Lower leg skin (tissue), 4 donors: ENCODE measurements at regions not wholly inside any gene's neighbourhood (a gene's known extent, or its start where the extent isn't known, plus 50 kb on each side); places are given as distances from the start of the nearest gene placed in this dataset.

Experiments used
- DNase-seq, 2 donors: peaks; one replicate each; pipeline ENCODE4 v3.0.0-alpha.2; 2019; ENCODE audit warnings: low spot score in 2 of 2
- H3K4me3 ChIP-seq: fragments of 200-600 bp; sonication (generic); 2 replicates; pipeline ENCODE4 v1.5.1; 2017; ENCODE audit warnings: mild to moderate bottlenecking, low read depth; ENCODE audit not compliant: poor library complexity, severe bottlenecking
- POLR2A ChIP-seq, 2 donors: fragments of 450-650 bp; IDR thresholded peaks; one replicate each; pipeline ENCODE4 v1.6.1; 2016 to 2017; ENCODE audit warnings: antibody characterized with exemption in 2 of 2, mild to moderate bottlenecking in 1 of 2, moderate library complexity in 1 of 2
- WGBS, 2 donors: methylation state at CpG; one replicate each; pipeline ENCODE4 v1.1.5; 2018; 5-methylcytosine and 5-hydroxymethylcytosine counted together
- intact Hi-C: fragments of 100-400 bp; cut with DNase I; formaldehyde crosslinking; loops from one replicate; pipeline ENCODE4 v1.15.0; 2023; ENCODE audit warnings: low total_unique reads
- TF ChIP-seq, protein P1 (sequence below), 3 donors: fragments of 450-650 bp; IDR thresholded peaks; one replicate each; pipeline ENCODE4 v1.5.1; 2016; ENCODE audit warnings: antibody characterized with exemption in 3 of 3, mild to moderate bottlenecking in 3 of 3, moderate library complexity in 2 of 3

DNA sequence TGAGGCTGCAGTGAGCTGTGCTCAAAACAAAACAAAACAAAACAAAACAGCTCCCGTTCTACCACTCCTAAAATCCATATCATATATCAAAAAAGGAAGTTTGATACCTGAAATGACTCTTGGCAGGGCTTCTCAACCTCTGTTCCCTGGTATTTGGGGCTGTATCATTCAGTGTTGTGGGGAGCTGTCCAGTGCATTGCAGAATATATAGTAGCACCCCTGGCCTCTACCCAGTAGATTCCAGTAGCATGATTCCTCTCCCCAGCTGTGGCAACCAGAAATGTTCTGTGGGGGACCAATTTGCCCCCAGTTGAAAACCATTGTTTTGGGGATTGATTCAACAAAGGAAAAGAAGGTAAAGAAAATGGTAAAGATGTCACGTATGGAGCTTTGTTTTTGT is 238.9 kb downstream of the PRL start:
- intact Hi-C loops: loop anchor here (5.0 kb wide), 1 partner anchor 891 kb away; no protein-coding TSS in a partner anchor
- DNase-seq: no peak
- H3K4me3 ChIP-seq: no peak overlapping the region
- 71 to 90% methylated on average over 2 of the region's 2 CpGs for WGBS, 2 donors
- no peak for TF ChIP-seq POLR2A (IDR thresholded peaks at IDR 0.05)
- TF ChIP-seq, protein P1, sequence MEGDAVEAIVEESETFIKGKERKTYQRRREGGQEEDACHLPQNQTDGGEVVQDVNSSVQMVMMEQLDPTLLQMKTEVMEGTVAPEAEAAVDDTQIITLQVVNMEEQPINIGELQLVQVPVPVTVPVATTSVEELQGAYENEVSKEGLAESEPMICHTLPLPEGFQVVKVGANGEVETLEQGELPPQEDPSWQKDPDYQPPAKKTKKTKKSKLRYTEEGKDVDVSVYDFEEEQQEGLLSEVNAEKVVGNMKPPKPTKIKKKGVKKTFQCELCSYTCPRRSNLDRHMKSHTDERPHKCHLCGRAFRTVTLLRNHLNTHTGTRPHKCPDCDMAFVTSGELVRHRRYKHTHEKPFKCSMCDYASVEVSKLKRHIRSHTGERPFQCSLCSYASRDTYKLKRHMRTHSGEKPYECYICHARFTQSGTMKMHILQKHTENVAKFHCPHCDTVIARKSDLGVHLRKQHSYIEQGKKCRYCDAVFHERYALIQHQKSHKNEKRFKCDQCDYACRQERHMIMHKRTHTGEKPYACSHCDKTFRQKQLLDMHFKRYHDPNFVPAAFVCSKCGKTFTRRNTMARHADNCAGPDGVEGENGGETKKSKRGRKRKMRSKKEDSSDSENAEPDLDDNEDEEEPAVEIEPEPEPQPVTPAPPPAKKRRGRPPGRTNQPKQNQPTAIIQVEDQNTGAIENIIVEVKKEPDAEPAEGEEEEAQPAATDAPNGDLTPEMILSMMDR (IDR thresholded peaks at IDR 0.05): no peak

DNA sequence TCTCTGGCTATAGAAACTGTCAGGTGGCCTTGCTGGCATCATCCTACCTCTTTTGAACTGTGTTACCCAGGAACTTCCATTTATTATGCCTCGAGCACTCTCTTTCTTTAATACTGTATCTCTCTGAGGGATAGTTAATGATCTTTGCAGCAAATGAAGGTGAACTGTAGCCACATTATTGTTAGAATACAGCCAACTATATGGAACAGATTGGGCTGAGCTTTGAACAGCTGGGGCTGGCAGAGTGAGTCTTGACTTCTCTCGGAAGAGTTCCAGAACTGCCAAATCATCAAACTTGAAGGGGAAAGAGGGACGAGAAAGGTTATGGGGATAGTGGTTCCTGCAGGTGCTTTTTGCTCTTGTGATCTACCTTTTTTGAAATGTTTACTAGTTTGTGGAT is 237.7 kb downstream of the PRL start:
- 44 to 49% methylated on average over 3 of the region's 3 CpGs for WGBS, 2 donors
- intact Hi-C loops: loop anchor here (5.0 kb wide), 1 partner anchor 892 kb away; no protein-coding TSS in a partner anchor
- no peak overlapping the region for H3K4me3 ChIP-seq
- TF ChIP-seq, protein P1 (IDR thresholded peaks at IDR 0.05): no peak
- no peak for TF ChIP-seq POLR2A (IDR thresholded peaks at IDR 0.05)
- DNase-seq: no peak

DNA sequence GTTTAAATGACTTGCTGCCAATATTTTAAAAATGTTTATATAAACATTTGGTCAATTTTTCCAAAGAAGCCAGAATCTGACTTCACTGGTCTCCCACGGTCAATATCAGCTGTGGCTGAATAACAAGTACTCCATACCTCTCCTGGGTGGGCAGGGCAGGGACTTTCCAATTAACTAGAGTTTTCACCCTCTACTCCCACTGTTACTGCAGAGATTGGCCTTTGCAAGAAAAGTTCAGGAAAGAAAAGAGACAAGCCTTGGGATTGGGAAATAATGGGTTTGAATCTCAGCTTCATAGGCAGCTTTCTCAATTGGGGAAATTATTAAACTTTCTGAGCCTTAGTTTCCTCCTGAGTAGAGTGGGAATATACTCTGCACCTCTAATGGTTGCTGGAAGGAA is 236.9 kb downstream of the PRL start:
- TF ChIP-seq, protein P1 (IDR thresholded peaks at IDR 0.05): no peak
- TF ChIP-seq POLR2A (IDR thresholded peaks at IDR 0.05): no peak
- 30 to 73% methylated on average over 1 of the region's 1 CpG for WGBS, 2 donors
- intact Hi-C loops: loop anchor here (5.0 kb wide), 1 partner anchor 893 kb away; no protein-coding TSS in a partner anchor

DNA sequence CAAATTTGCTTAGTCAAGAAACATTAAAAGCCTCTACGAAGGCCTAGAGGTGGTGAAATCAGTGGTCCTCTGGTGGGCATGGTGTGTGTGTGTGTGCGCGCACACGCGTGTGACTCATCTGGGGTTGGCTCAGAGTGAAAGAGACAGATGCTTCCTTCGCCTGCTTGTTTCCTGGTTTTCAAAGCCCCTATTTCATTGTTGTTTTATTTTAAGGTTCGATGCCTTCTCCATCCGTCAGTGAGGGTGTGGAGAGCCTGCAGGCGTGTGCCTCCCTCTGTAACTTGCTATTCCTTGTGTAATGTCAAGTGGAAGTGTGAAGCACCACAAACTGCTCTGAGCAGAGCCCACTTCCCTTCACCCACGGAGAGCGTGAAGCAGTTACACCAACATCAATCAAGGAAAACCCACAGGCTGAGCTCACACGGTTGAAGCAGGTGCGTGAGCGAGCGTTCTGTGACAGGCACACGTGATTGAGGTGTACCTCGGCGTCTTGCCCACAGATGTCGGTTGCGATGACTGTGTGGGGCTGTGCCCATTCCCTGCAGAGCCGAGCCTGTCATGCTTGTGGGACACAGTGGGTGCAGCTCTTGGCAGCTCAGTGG is 233.9 kb downstream of the PRL start:
- H3K4me3 ChIP-seq: no peak overlapping the region
- intact Hi-C loops: no loop called here
- TF ChIP-seq, protein P1 (IDR thresholded peaks at IDR 0.05): no peak
- no peak for TF ChIP-seq POLR2A (IDR thresholded peaks at IDR 0.05)
- WGBS, 2 donors: 77 to 81% methylated on average over 21 of the region's 21 CpGs
- DNase-seq: no peak

More for the DNA sequence above, 236.9 kb downstream of the PRL start:
- H3K4me3 ChIP-seq: no peak overlapping the region
- DNase-seq: no peak

DNA sequence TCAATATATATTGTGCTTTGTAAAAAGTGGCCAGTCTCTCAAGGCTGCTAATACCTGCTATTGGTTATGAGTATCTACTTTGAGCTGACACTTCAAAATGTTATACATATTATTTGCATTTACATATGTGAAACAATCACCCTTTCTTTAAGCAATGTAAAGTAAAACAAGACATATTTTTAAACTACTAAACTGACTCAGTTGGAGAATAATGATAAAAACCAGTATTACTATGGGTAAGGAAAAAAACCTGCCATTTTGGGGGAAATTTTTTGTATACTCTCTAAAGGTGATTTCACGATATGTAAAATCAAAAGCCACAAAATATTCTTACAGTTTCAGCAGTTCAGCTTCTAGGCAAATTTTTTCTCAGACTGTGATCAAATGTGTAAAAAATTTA is 232.3 kb downstream of the PRL start:
- no peak overlapping the region for H3K4me3 ChIP-seq
- WGBS, 2 donors: 96 to 98% methylated on average over 1 of the region's 1 CpG

More for the DNA sequence above, 232.3 kb downstream of the PRL start:
- no peak for DNase-seq
- intact Hi-C loops: no loop called here
- TF ChIP-seq POLR2A (IDR thresholded peaks at IDR 0.05): no peak
- TF ChIP-seq, protein P1 (IDR thresholded peaks at IDR 0.05): no peak
